ENCODE measurements at regions not wholly inside any gene's neighbourhood (a gene's known extent, or its start where the extent isn't known, plus 50 kb on each side); places are given as distances from the start of the nearest gene placed in this dataset.

GRCh38 chr12:84756961-84757360 lies 155.6 kb downstream of the SLC6A15 start:
- TF ChIP-seq PPARA (CRISPR knock-in tag; IDR thresholded peaks at IDR 0.05; ENCODE audit: borderline replicate concordance) (no peak), GLIS3 (CRISPR knock-in tag; IDR thresholded peaks at IDR 0.05) (no peak), ISL1 (CRISPR knock-in tag; IDR thresholded peaks at IDR 0.05) (0 out of 2 replicates have a peak, but pooled peaks have one; percentile 9), ARNTL (CRISPR knock-in tag; IDR thresholded peaks at IDR 0.05; ENCODE audit: borderline replicate concordance, low read depth) (no peak), CSRNP3 (CRISPR knock-in tag; IDR thresholded peaks at IDR 0.05) (no peak), ZC3H10 (CRISPR knock-in tag; IDR thresholded peaks at IDR 0.05) (no peak), CREB5 (CRISPR knock-in tag; IDR thresholded peaks at IDR 0.05; ENCODE audit: low read depth) (no peak)

All from SK-N-SH treated with all-trans-retinoic acid at 6 μM for 48 hours (cell line).